ENCODE measurements at regions not wholly inside any gene's neighbourhood (a gene's known extent, or its start where the extent isn't known, plus 50 kb on each side); places are given as distances from the start of the nearest gene placed in this dataset.

- no peak for DNase-seq
These were observed 62.1 kb downstream of the CTAGE1 start for GRCh38 chr18:22355598-22355997.

- no peak for DNase-seq
These were observed 62.6 kb downstream of the CTAGE1 start for GRCh38 chr18:22355069-22355468.

DNA sequence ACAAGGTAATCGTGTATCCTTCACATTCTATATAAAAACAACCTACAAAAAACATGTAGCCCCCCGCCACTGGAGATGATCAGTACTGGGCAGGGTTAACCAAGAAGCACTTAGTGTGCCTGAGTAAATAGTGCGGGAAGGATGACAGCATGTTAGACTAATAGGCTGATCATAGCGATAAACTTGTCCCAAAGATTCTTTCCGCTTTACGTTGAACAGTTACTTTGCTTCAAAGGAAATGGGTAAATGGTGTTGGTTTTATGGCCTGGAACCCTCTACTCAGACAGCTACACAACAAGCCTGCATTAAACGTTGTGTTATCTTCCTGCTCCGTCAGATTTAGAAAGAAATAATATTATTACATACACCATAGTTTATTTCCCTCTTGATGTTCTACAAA lies 67.7 kb downstream of the CTAGE1 start:
- no peak for DNase-seq

DNA sequence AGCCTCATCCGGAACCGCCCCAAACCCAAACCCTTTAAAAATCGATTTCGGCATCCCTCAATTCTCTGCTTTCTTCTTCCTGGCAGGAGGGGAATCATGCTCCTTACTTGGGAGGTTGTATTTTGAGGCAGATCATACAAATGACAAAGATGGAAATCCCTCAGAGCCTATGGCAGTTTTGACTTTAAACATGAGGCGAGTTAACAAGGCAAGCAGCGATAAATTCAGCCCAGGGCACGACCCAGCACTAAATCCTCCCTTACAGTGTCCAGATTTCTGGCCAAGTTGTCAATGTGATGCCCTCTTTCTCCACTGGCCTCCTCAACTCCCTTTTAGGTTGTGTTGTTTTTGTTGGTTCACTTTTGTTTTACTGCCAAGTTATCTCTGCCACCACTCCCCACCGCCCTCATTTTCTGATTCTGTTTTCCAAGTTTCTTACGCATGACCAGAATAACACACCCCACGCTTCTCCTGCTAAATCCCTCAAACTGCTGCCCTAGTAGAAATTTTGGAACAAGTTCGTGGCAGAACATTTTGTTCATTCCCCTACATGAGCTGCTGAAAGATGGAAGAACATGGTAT lies 68.3 kb downstream of the CTAGE1 start:
- no peak for DNase-seq

GRCh38 chr18:22348521-22349316 lies 69.0 kb downstream of the CTAGE1 start:
- no peak for DNase-seq

DNA sequence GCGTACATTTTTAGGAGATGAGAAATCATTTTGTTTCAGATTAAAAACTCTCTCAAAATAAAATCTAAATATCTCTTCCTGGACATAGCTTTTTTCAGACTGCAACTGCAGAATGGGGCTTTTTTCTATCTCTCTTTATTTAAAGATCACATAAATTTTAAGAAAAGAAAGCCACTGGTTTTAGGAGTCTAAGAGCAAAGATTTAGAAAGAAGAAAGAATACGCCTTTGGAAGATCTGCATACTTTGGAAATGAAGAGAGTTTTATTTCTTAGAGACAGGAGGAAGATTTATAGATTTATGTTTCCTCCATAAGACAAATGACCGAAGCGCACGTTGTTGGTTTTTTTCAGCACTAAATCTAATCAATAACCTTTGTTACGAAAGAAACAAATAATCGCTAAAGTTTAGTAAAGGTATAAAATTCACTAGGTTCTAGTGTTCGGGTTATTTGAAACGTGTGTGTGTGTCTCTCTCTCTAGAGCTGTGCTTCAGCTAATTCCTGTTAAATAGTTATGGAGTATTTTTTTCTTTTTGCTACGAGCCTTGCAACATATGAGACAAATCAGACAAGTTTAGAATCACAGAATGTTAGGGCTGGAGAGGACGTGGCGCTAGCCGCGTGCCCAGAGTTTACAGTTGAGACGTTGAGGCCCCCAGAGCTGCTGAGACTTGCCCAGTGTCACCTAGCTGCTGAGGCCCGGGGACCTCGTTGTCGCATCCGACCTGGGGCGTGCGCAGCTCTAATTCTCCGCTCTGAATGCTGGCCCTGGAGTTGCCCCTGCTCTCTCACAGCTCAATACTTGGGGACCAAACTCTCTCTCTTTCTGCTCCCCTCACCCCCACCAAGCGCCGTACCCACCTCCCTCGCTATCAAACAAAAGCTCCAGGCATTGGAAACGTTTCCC lies 69.9 kb downstream of the CTAGE1 start:
- DNase-seq, result no peak

DNA sequence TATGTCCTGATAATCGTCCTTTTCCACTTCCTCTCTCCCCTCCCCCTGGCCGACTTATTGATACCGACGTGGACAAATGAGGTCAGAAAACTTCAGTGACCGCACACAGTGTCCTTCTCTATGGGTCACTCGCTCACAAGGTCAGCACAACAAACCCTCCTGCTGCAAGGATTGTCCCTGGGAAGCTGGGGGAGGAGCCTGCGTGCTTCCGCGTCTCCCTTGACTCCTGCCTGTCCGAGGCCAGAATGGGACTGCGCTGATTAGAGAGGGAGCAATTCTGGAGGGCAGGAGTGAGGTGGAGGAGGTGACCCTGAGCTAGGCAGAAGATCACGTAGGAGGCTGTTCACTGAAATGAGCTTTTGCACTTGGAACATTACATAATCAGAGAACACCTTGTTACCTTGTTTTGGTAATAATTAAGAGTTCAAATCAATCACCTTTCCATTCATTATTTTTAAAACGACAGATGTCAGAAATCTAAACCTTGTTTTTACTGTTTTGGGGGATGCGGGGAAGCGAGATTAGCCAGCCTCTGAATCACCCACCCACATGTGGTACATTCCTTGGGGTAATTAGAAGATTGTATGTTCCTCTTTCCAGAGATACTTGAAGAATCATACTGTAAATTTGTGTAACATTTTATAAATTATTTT lies 70.6 kb downstream of the CTAGE1 start:
- DNase-seq, result no peak

DNA sequence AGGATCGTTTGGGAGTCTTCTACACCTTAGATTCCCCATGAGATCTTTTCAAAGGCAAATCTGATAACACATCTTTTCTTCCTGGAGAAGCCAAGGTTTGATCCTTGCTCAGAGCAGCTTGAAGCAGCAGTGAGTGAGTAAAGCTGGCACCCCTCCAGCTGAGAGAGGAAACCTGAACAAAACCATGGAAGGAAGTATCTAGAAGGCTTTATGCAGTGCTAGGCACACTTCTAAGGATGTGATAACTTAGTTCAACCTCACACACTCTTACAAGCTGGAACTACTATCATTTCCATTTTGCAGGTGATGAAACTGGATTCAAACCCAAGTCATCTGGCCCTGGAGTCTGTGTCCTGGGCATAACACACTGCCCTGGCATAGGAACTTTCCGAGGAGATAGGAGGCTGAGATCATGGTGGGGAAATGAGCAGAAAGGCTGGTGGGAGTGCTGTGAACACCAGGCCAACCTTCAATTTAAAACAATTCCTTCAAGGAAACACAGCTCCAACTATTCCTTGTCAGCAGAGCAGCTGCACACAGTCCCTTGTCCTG lies 71.2 kb downstream of the CTAGE1 start:
- no peak for DNase-seq

DNA sequence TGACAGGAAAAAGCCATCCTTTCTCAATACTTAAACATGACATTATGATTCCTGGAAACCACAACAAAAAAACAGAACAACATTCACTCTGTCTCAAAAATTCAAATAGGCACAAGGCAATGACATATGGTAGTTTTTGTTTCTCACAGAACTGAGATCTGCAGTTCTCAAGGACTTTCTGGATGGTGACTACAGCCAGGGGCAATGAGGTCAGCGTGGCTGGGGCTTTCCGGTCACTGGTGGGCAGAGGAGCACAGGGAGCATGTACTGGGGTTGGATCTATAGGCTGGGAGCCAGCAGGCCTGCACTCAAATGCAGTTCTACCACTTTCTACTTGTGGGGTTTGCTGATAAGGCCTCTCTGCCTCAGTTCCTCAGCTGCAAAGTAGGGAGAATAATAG lies 72.0 kb downstream of the CTAGE1 start:
- DNase-seq, result no peak

DNA sequence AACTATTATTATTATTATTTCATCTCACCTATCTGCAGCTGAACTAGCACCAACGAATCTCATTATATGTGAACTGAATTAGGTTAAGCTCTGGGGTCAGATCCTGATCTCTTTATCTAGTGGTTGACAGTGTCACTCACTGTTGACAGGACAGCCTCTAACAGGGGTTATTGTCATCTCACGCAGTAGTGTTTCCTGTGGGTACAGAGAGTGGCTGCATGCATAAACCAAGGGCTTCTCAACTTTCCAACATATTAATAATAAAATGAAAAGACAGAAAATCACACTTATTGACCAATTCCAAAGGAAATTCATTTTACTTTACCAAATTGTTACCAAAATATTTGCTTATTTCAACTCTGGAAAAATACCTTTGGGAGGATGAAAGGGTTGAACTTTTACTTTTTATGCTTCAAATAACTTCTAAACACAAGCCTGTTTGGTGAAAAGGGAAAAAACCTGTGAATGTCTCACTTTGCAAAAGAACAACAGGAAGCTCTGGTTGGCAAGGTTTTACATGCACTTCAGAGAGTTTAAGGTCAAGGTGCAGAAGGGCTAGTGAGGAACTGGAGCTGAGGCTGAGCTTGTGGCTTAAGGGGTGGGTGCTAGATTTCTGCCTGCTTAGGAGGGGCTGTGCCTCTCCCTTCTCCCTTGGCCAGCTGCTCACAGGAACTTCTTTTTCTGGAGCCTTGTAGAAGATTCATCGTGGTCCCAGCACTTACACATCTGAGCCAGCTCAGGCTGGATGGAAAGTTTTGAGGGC lies 72.6 kb downstream of the CTAGE1 start:
- DNase-seq, result no peak

DNA sequence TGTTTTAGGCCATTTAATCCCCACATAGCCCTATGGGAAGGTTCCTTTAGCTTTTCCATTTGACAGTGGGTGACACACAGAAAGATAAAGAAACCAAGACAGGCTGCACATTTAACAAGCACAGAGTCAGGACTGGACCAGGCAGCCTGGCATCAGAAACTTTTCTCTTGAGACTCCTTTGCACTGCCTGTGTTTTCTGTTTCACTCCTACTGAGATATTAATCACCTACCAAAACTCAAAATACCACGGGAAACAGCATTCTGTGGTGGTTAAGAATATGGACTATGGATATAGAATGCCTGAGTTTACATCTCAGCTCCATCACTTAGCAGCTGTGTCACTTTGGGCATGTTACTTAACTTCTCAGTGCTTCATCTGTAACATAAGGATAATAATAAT lies 73.3 kb downstream of the CTAGE1 start:
- DNase-seq, result no peak

DNA sequence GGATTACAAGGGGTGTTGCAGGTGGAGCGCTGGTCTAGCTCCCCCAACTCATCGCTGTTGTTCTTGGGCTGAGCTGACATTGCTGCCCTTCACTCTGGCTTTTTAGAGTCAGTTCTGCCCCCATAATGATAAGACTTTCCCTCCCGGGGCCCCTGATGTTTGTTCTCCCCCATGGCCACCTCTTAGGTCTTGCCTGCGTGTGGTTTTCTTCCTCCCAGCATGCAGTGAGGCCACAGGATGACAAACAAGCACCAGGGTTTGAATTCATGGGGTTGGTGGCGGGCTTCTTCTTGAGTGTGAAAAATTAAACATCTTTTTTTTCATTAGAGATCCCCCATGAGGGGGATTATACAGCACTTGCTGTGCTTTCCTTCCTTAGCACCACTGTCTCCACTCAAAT lies 74.1 kb downstream of the CTAGE1 start:
- DNase-seq, result no peak

- DNase-seq, result no peak
These were observed 75.1 kb downstream of the CTAGE1 start for GRCh38 chr18:22342625-22343024.

GRCh38 chr18:22340331-22340730 lies 77.4 kb downstream of the CTAGE1 start:
- DNase-seq, result no peak

- no peak for DNase-seq
These were observed 77.8 kb downstream of the CTAGE1 start for GRCh38 chr18:22339913-22340312.

DNA sequence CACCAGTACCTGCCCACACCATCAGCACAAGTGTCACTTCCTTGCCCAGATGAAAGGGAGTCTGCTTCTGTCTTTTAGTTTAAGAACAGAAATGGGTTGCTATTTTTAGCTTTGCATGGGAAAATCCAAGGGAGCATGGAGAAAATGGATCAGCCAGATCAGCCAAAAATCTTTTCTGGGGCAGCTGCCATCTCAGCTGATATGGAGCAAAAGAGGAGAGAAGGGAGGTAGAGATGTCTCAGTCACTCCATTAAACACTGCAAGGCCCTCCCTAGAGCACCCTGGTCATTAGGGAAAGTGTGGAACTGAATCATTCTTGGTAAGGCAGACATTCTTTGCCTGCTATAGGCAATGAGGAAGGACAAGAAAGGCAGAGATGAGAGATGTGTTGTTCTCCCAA lies 79.9 kb downstream of the CTAGE1 start:
- DNase-seq, result no peak

- DNase-seq, result no peak
These were observed 80.4 kb downstream of the CTAGE1 start for GRCh38 chr18:22337306-22337705.

DNA sequence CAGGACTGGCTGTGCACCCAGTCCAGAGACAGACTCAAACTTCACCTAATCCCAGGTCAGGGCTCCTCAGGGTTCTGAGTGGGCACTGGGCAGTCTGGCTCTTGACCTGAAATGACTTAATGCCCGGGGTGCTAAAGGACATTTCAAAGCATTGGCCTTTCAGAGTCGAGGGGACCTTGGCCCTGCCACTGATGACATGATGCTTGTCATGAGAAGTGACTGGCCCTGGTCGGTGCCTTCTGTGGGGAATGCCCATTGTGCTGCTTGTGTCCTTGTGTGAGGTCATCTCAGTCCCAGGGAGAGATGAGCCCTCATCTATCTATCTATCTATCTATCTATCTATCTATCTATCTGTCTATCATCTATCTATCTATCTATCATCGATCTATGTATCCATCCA lies 81.3 kb downstream of the CTAGE1 start:
- no peak for DNase-seq

GRCh38 chr18:22335731-22336198 lies 82.0 kb downstream of the CTAGE1 start:
- DNase-seq, result no peak

- DNase-seq, result no peak
These were observed 83.1 kb downstream of the CTAGE1 start for GRCh38 chr18:22334567-22334966.

DNA sequence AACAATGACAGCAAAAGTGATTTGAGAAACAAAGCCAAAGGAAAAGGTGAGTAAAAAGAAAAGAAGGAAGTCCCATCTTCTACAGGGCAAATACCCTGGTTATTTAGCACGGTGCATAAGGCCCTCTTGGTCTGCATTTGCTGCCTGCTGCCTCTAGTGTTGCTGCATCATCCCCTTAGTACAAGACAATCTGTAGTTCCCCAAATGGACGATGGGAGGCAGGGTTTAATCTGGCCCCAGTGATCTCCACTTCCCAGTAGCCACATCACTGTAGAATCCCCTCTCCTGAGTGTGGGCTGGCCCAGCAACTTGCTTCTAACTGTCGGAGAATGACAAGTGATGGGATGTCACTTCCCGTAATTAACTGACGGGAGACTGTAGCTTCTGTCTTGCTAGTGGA lies 85.1 kb downstream of the CTAGE1 start:
- no peak for DNase-seq

DNA sequence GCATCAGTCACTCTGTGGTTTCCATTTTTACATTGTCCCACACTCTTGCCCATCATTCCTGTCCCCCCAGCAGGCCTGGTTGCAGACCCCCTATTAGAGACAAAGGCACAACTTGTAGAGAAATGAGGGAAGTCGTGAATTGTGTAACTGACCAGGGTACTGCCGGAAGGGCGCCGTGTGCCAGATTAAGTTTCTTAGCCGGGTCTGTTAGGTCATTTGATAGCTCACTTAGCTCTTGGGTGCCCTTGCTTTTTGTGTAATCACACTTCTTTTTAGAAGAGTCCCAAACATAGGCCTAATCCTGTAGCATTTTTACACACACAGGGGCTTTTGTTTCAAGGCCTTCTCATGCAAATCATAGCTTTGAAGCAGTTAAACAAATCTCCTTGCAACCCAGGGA lies 87.2 kb downstream of the CTAGE1 start:
- no peak for DNase-seq
